ENCODE measurements at regions not wholly inside any gene's neighbourhood (a gene's known extent, or its start where the extent isn't known, plus 50 kb on each side); places are given as distances from the start of the nearest gene placed in this dataset.

GRCh38 chr5:30894811-30895210, 298.7 kb upstream of the CDH6 start:
- Histone ChIP-seq H3K9ac (no peak overlapping the region), H3K27me3 (ENCODE audit: insufficient read depth) (no peaks in the 10 kb centered on the region), H4K20me1 (ENCODE audit: insufficient read depth) (no peaks in the 10 kb centered on the region), H3F3A (replicated peaks; ENCODE audit: insufficient read depth) (no peaks in the 10 kb centered on the region), H3K9me2 (no peaks in the 10 kb centered on the region), H3K9me3 (no peaks in the 10 kb centered on the region), H3K4me3 (ENCODE audit: low read depth in 2 of 2, low read length in 1 of 2) (no peak overlapping the region), H3K4me1 (ENCODE audit: control insufficient read depth in 1 of 2, insufficient read depth in 2 of 2, low read depth in 1 of 2, low read length in 1 of 2) (no peaks in the 10 kb centered on the region), H2AFZ (ENCODE audit: low read depth) (no peak overlapping the region), H3K79me2 (ENCODE audit: insufficient read depth) (no peaks in the 10 kb centered on the region), H3K36me3 (replicated peaks in 1 of 2; ENCODE audit: control insufficient read depth in 1 of 2, insufficient read depth in 2 of 2, low read length in 1 of 2) (no peaks in the 10 kb centered on the region), H3K27ac (ENCODE audit: low read depth in 2 of 2, low read length in 1 of 2) (no peak overlapping the region), H3K4me2 (no peak overlapping the region)
- CTCF ChIA-PET: no interaction called here
- no peak for DNase-seq
- POLR2A ChIA-PET: no interaction called here
- WGBS (ENCODE audit: low lambda C conversion rate): 39% methylated on average over 2 of the region's 2 CpGs
- TF ChIP-seq ZBTB33 (IDR thresholded peaks at IDR 0.05; ENCODE audit: borderline replicate concordance, low read depth) (no peak), NFIC (IDR thresholded peaks at IDR 0.05; ENCODE audit: borderline replicate concordance) (no peak), USF2 (IDR thresholded peaks at IDR 0.05; ENCODE audit: borderline replicate concordance, low read depth, low read length) (no peak), SIN3A (IDR thresholded peaks at IDR 0.05; ENCODE audit: borderline replicate concordance, low read depth, low read length) (no peak), EZH2phosphoT487 (IDR thresholded peaks at IDR 0.05; ENCODE audit: borderline replicate concordance, low read depth) (no peak), FOXJ3 (CRISPR knock-in tag; IDR thresholded peaks at IDR 0.05) (no peak), RXRA (IDR thresholded peaks at IDR 0.05; ENCODE audit: borderline replicate concordance, low read depth) (no peak), ELF1 (IDR thresholded peaks at IDR 0.05) (no peak)

GRCh38 chr5:30891660-30892059, 301.8 kb upstream of the CDH6 start:
- Histone ChIP-seq H2AFZ (ENCODE audit: low read depth) (no peak overlapping the region), H3K27ac (ENCODE audit: low read depth in 2 of 2, low read length in 1 of 2) (no peak overlapping the region), H3K4me3 (ENCODE audit: low read depth in 2 of 2, low read length in 1 of 2) (no peak overlapping the region), H3K9me3 (no peaks in the 10 kb centered on the region), H3K4me2 (no peak overlapping the region), H3K36me3 (replicated peaks in 1 of 2; ENCODE audit: control insufficient read depth in 1 of 2, insufficient read depth in 2 of 2, low read length in 1 of 2) (no peaks in the 10 kb centered on the region), H3F3A (replicated peaks; ENCODE audit: insufficient read depth) (no peaks in the 10 kb centered on the region), H3K4me1 (ENCODE audit: control insufficient read depth in 1 of 2, insufficient read depth in 2 of 2, low read depth in 1 of 2, low read length in 1 of 2) (no peaks in the 10 kb centered on the region), H4K20me1 (ENCODE audit: insufficient read depth) (no peaks in the 10 kb centered on the region), H3K27me3 (ENCODE audit: insufficient read depth) (no peaks in the 10 kb centered on the region), H3K9ac (no peak overlapping the region), H3K79me2 (ENCODE audit: insufficient read depth) (no peaks in the 10 kb centered on the region), H3K9me2 (no peaks in the 10 kb centered on the region)
- DNase-seq: no peak
- no peak for TF ChIP-seq FOSL2 (IDR thresholded peaks at IDR 0.05; ENCODE audit: borderline replicate concordance, low read depth)
- TF ChIP-seq SMC3 (IDR thresholded peaks at IDR 0.05; ENCODE audit: low read depth, low read length): no peak
- no peak for TF ChIP-seq PBX3 (IDR thresholded peaks at IDR 0.05)
- TF ChIP-seq TEAD4 (IDR thresholded peaks at IDR 0.05; ENCODE audit: borderline replicate concordance, insufficient read depth): no peak
- no peak for TF ChIP-seq ELF1 (IDR thresholded peaks at IDR 0.05)
- no peak for TF ChIP-seq GATA2 (CRISPR knock-in tag; IDR thresholded peaks at IDR 0.05)
- TF ChIP-seq ZBTB33 (IDR thresholded peaks at IDR 0.05; ENCODE audit: borderline replicate concordance, low read depth): no peak
- no peak for TF ChIP-seq TAF1 (IDR thresholded peaks at IDR 0.05; ENCODE audit: borderline replicate concordance, low read depth, low read length)
- TF ChIP-seq NRF1 (IDR thresholded peaks at IDR 0.05; ENCODE audit: low read depth, low read length): no peak
- no peak for TF ChIP-seq USF1 (IDR thresholded peaks at IDR 0.05; ENCODE audit: borderline replicate concordance, low read depth)
- TF ChIP-seq MEF2A (IDR thresholded peaks at IDR 0.05; ENCODE audit: borderline replicate concordance, low read depth): no peak
- TF ChIP-seq RCOR1 (IDR thresholded peaks at IDR 0.05; ENCODE audit: low read length): no peak
- no peak for TF ChIP-seq EP300 (IDR thresholded peaks at IDR 0.05; ENCODE audit: borderline replicate concordance in 1 of 2, low read depth in 1 of 2, low read length in 1 of 2)
- TF ChIP-seq EZH2phosphoT487 (IDR thresholded peaks at IDR 0.05; ENCODE audit: borderline replicate concordance, low read depth): no peak
- CTCF ChIA-PET: interaction anchor here (1.1 kb wide), 1 partner anchor 16 kb away, joined by 3 read pairs; no protein-coding TSS in a partner anchor
- POLR2A ChIA-PET: no interaction called here

Measured in SK-N-SH (cell line).